Nephron (organoid): ENCODE measurements at regions not wholly inside any gene's neighbourhood (a gene's known extent, or its start where the extent isn't known, plus 50 kb on each side); places are given as distances from the start of the nearest gene placed in this dataset.

Experiments
- H3K27ac Mint-ChIP-seq, 3 experiments: 2 replicates each; pipeline ENCODE4 v1.8.0; 2020; ENCODE audit warnings: mixed read lengths in 3 of 3, mild to moderate bottlenecking in 2 of 3, moderate library complexity in 1 of 3
- H3K27me3 Mint-ChIP-seq: 2 replicates; pipeline ENCODE4 v1.8.0; 2021; ENCODE audit warnings: low read depth, mild to moderate bottlenecking, moderate library complexity, mixed read lengths
- H3K36me3 Mint-ChIP-seq: 2 replicates; pipeline ENCODE4 v1.8.0; 2020; ENCODE audit warnings: low read depth, mixed read lengths
- H3K4me1 Mint-ChIP-seq: 2 replicates; pipeline ENCODE4 v1.8.0; 2020; ENCODE audit warnings: mixed read lengths
- H3K4me3 Mint-ChIP-seq, 3 experiments: 2 replicates each; pipeline ENCODE4 v1.8.0; 2020; ENCODE audit warnings: mild to moderate bottlenecking in 3 of 3, mixed read lengths in 3 of 3, moderate library complexity in 2 of 3
- H3K9me3 Mint-ChIP-seq: 2 replicates; pipeline ENCODE4 v1.8.0; 2020; ENCODE audit warnings: mixed read lengths
- CTCF ChIP-seq, 3 experiments: fragments of 200-600 bp; sonication (generic); IDR thresholded peaks; one replicate each; pipeline ENCODE4 v1.5.0; 2021; ENCODE audit warnings: antibody characterized with exemption in 3 of 3; ENCODE audit not compliant: unreplicated experiment in 3 of 3

- H3K27ac Mint-ChIP-seq: peak overlapping the region in 1 of 3 experiments; percentile 33
- H3K4me1 Mint-ChIP-seq: peaks cover 48% of the 10 kb centered on the region
- H3K9me3 Mint-ChIP-seq: peaks cover 3% of the 10 kb centered on the region
- peaks cover 12% of the 10 kb centered on the region for H3K27me3 Mint-ChIP-seq
- H3K36me3 Mint-ChIP-seq: no peaks in the 10 kb centered on the region
- no peak for TF ChIP-seq CTCF (IDR thresholded peaks at IDR 0.05; ENCODE audit: unreplicated experiment in 3 of 3)
- no peak overlapping the region for H3K4me3 Mint-ChIP-seq
These were observed 123.1 kb upstream of the EEPD1 start for GRCh38 chr7:36029853-36030515.

- Mint-ChIP-seq H3K27me3 (peaks cover 19% of the 10 kb centered on the region), H3K4me3 (no peak overlapping the region), H3K9me3 (no peaks in the 10 kb centered on the region)
These were observed 120.7 kb upstream of the EEPD1 start for GRCh38 chr7:36032361-36032818.

GRCh38 chr7:36034020-36034419, 119.0 kb upstream of the EEPD1 start:
- Mint-ChIP-seq H3K27me3 (peaks cover 19% of the 10 kb centered on the region), H3K4me1 (peaks cover 59% of the 10 kb centered on the region), H3K9me3 (no peaks in the 10 kb centered on the region), H3K36me3 (no peaks in the 10 kb centered on the region), H3K27ac (peak overlapping the region in 2 of 3 experiments; percentile 18 to 60), H3K4me3 (no peak overlapping the region)
- TF ChIP-seq CTCF (IDR thresholded peaks at IDR 0.05; ENCODE audit: unreplicated experiment in 3 of 3): no peak

More at GRCh38 chr7:36032361-36032818, 120.7 kb upstream of the EEPD1 start:
- TF ChIP-seq CTCF (IDR thresholded peaks at IDR 0.05; ENCODE audit: unreplicated experiment in 3 of 3): no peak
- no peaks in the 10 kb centered on the region for H3K36me3 Mint-ChIP-seq
- peak overlapping the region; percentile 10 to 46 (median 37) for H3K27ac Mint-ChIP-seq
- peaks cover 65% of the 10 kb centered on the region for H3K4me1 Mint-ChIP-seq

GRCh38 chr7:36035186-36035585, 117.9 kb upstream of the EEPD1 start:
- Mint-ChIP-seq H3K27ac (peak overlapping the region in 2 of 3 experiments; percentile 33 to 90), H3K9me3 (no peaks in the 10 kb centered on the region), H3K4me1 (peaks cover 52% of the 10 kb centered on the region), H3K4me3 (no peak overlapping the region), H3K27me3 (peaks cover 19% of the 10 kb centered on the region), H3K36me3 (no peaks in the 10 kb centered on the region)
- TF ChIP-seq CTCF (IDR thresholded peaks at IDR 0.05; ENCODE audit: unreplicated experiment in 3 of 3): no peak

- H3K4me3 Mint-ChIP-seq: no peak overlapping the region
- no peak for TF ChIP-seq CTCF (IDR thresholded peaks at IDR 0.05; ENCODE audit: unreplicated experiment in 3 of 3)
- peaks cover 13% of the 10 kb centered on the region for H3K27me3 Mint-ChIP-seq
- H3K4me1 Mint-ChIP-seq: peaks cover 48% of the 10 kb centered on the region
- peak overlapping the region; percentile 78 to 92 (median 90) for H3K27ac Mint-ChIP-seq
- H3K36me3 Mint-ChIP-seq: no peaks in the 10 kb centered on the region
- no peaks in the 10 kb centered on the region for H3K9me3 Mint-ChIP-seq
These were observed 116.5 kb upstream of the EEPD1 start for GRCh38 chr7:36036590-36036989.

GRCh38 chr7:36037121-36037662, 115.9 kb upstream of the EEPD1 start:
- TF ChIP-seq CTCF (IDR thresholded peaks at IDR 0.05; ENCODE audit: unreplicated experiment in 3 of 3): no peak
- Mint-ChIP-seq H3K9me3 (no peaks in the 10 kb centered on the region), H3K27me3 (peaks cover 11% of the 10 kb centered on the region), H3K4me3 (no peak overlapping the region), H3K27ac (peak overlapping the region; percentile 78 to 92 (median 90)), H3K36me3 (no peaks in the 10 kb centered on the region), H3K4me1 (peaks cover 52% of the 10 kb centered on the region)
